ENCODE measurements at regions not wholly inside any gene's neighbourhood (a gene's known extent, or its start where the extent isn't known, plus 50 kb on each side); places are given as distances from the start of the nearest gene placed in this dataset.
A peak's percentile ranks its signal among the peaks of the same experiment; 100 is the strongest.
"Not testable (repeated sequence)": the region's sequence is repeated elsewhere in the genome, so short reads cannot be mapped to it uniquely, and the experiment has no call there.

DNA sequence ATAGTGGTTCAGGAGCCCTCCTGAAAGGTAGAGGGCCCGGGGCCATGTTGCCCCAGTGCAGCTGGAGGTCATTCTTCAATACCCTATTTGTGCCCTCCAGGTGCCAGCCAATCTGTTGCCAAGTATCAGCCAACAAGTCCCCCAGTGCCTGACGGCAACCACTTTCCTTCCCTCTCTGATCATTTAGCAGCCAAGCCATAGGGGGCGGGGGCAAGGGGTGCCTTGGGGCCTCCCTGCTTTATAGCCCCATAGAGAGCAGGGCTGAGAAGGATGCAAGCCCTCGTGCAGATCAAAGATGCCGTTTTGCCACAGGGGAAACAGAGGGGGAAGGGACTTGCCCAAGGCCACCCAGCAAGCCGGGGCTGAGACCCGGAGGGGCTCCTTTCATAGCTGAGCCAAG is 149.0 kb upstream of the CHST15 start:
- no peak overlapping the region for H3K27ac ChIP-seq
- no peak for TF ChIP-seq POLR2A (IDR thresholded peaks at IDR 0.05)
- TF ChIP-seq, protein P1, sequence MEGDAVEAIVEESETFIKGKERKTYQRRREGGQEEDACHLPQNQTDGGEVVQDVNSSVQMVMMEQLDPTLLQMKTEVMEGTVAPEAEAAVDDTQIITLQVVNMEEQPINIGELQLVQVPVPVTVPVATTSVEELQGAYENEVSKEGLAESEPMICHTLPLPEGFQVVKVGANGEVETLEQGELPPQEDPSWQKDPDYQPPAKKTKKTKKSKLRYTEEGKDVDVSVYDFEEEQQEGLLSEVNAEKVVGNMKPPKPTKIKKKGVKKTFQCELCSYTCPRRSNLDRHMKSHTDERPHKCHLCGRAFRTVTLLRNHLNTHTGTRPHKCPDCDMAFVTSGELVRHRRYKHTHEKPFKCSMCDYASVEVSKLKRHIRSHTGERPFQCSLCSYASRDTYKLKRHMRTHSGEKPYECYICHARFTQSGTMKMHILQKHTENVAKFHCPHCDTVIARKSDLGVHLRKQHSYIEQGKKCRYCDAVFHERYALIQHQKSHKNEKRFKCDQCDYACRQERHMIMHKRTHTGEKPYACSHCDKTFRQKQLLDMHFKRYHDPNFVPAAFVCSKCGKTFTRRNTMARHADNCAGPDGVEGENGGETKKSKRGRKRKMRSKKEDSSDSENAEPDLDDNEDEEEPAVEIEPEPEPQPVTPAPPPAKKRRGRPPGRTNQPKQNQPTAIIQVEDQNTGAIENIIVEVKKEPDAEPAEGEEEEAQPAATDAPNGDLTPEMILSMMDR (IDR thresholded peaks at IDR 0.05) = no peak
- DNase-seq = peak in 1 of 3 donors; percentile 19
- no peaks in the 10 kb centered on the region for H3K36me3 ChIP-seq
- H3K9me3 ChIP-seq = no peaks in the 10 kb centered on the region
- no peaks in the 10 kb centered on the region for H3K27me3 ChIP-seq
- no peaks in the 10 kb centered on the region for H3K4me1 ChIP-seq
- no peak overlapping the region for H3K4me3 ChIP-seq

GRCh38 chr10:124241510-124241909 is 148.1 kb upstream of the CHST15 start:
- H3K27ac ChIP-seq, DNase-seq, H3K4me1 ChIP-seq, H3K36me3 ChIP-seq, H3K9me3 ChIP-seq, H3K4me3 ChIP-seq, H3K27me3 ChIP-seq: not testable (repeated sequence)

- no peak overlapping the region for H3K27ac ChIP-seq
- peak in 1 of 3 donors; percentile 27 for DNase-seq
These were observed 147.5 kb upstream of the CHST15 start for GRCh38 chr10:124240839-124241291.

DNA sequence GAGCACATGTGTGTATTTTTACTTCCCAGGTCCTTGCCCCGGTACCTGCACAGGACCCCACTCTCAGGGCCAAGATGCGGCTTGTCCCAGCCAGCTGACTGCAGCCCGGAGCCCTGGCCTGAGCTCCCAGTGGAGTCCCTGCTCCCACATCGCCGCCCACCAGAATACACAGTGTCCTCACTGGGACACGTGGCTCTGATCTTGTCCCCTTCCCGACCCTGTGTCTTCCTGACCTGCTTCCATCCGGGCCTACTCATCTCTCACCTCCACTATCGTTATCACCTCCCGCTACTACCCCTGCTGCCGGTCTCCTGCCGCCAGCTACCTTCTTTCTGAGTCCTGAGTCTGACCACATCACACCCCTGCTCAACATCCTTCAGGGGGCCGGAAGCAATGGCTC is 146.3 kb upstream of the CHST15 start:
- H3K27me3 ChIP-seq = no peaks in the 10 kb centered on the region
- H3K36me3 ChIP-seq = no peaks in the 10 kb centered on the region
- no peak overlapping the region for H3K27ac ChIP-seq
- H3K9me3 ChIP-seq = no peaks in the 10 kb centered on the region
- peak in 1 of 3 donors; percentile 14 for DNase-seq
- no peaks in the 10 kb centered on the region for H3K4me1 ChIP-seq
- TF ChIP-seq POLR2A (IDR thresholded peaks at IDR 0.05) = no peak
- TF ChIP-seq, protein P1 (IDR thresholded peaks at IDR 0.05) = no peak
- no peak overlapping the region for H3K4me3 ChIP-seq

More at GRCh38 chr10:124240839-124241291, 147.5 kb upstream of the CHST15 start:
- Histone ChIP-seq H3K4me1 (no peaks in the 10 kb centered on the region), H3K36me3 (no peaks in the 10 kb centered on the region), H3K27me3 (no peaks in the 10 kb centered on the region), H3K4me3 (no peak overlapping the region), H3K9me3 (no peaks in the 10 kb centered on the region)
- TF ChIP-seq, protein P1 (IDR thresholded peaks at IDR 0.05) = no peak
- TF ChIP-seq POLR2A (IDR thresholded peaks at IDR 0.05) = no peak

- Histone ChIP-seq H3K36me3 (no peaks in the 10 kb centered on the region), H3K4me3 (no peak overlapping the region), H3K9me3 (no peaks in the 10 kb centered on the region), H3K4me1 (no peaks in the 10 kb centered on the region), H3K27ac (no peak overlapping the region), H3K27me3 (no peaks in the 10 kb centered on the region)
- TF ChIP-seq POLR2A (IDR thresholded peaks at IDR 0.05) = no peak
- TF ChIP-seq, protein P1 (IDR thresholded peaks at IDR 0.05) = no peak
- no peak for DNase-seq
These were observed 145.7 kb upstream of the CHST15 start for GRCh38 chr10:124239134-124239533.

- no peak for TF ChIP-seq POLR2A (IDR thresholded peaks at IDR 0.05)
- TF ChIP-seq, protein P1 (IDR thresholded peaks at IDR 0.05) = no peak
- Histone ChIP-seq H3K4me1 (no peaks in the 10 kb centered on the region), H3K36me3 (no peaks in the 10 kb centered on the region), H3K9me3 (no peaks in the 10 kb centered on the region), H3K4me3 (no peak overlapping the region), H3K27me3 (no peaks in the 10 kb centered on the region), H3K27ac (no peak overlapping the region)
- DNase-seq = no peak
These were observed 145.0 kb upstream of the CHST15 start for GRCh38 chr10:124238367-124238766.

All from Peyer's patch (tissue), 4 donors.